ENCODE measurements at regions not wholly inside any gene's neighbourhood (a gene's known extent, or its start where the extent isn't known, plus 50 kb on each side); places are given as distances from the start of the nearest gene placed in this dataset.

DNA sequence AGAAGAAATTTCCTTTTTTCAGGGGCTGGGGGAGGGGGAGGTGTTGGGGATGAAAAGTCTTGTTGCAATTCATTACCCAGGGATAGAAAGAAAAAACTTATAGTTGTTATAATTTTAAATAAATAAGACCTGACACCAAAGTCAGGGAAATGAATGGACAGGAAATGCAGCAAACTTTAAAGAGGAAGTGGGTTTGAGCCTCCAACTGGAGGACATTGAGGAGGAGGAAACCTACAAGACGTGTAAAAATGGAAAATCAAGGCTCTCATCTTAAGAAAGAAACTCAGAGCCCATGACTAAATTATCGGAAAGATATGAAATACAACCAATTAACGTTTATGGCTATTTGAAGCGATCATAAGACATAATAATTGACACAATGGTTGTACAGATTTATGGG, 54.4 kb downstream of the NIBAN1 start:
- DNase-seq: no peak

DNA sequence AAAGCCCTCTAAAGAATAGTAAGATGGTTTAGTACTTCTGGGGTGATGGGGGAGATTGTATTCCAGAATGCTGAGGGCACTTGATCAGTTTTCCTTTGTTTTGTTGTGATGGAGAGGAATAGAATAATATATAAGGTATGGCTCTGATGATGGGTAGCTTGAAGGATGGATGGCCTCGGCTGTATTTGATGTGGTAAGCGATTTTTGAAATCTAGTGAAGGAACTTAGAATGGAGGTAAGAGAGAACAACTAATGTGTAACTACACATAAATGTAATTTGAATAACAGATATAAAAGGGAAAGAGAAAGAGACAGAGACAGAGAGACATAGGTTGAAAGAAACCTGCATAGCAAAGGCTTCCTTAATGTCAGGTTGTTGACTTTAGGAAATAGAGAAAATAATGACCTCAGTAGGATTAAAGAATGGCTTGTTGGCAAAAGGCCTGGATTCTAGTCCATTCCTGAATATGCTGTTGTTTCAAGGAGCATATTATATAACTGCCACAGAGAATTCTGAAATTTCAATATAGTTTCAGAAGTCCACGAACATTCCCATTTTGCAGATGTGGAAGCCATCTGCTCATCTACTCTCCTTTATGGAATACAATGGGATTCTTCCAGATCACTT, 58.7 kb downstream of the NIBAN1 start:
- no peak for DNase-seq

DNA sequence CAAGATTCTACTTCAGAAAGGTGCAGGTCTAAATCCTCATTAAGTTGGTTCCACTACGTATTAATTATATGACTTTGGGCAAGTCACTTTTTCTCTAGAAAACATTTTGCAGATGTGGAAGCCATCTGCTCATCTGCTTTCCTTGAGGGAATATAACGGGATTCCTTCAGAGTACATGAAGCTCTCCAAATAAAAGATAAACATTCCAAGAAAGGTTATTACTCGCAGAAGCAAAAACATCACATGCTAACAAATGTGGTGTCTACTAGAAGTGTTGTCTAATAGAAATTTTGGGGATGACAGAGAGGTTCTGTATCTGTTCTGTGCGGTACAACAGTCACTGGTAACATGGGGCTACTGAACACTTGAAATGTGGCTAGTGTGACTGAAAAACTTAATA, 60.2 kb downstream of the NIBAN1 start:
- DNase-seq: no peak

DNA sequence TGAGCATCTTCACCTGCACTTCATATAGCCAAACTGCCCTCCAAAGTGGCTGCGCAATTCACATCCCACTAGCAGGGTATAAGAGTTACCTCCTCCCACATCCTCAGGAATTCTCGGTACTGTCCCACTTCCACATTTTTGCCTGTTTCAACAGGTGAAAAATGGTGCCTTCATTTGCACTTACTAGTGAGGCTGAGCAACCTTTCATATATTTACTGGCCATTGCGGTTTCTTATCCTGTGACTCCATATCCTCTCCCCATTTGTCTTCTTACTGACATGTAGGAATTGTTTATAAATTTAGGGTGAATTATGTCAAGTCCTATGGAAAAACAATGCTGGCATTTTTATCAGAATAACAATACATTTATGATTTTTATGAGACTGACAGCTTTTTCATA, 61.9 kb downstream of the NIBAN1 start:
- no peak for DNase-seq

DNA sequence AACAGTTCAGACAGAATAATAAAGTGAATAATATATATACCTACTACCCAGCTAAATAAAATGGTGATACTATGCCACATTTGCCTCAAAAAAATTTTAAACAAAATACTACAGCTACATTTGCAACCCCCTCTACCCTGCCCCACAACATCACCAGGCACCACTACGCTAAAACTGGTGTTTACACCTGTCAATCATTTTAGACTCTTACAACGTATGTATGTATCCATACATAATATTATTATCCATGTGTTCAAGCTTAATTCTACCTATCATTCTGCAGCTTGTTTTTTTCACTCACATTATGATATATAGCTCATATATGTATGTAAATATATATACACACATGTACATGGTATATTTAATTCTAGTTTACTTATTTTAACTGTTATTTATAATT, 62.5 kb downstream of the NIBAN1 start:
- no peak for DNase-seq

DNA sequence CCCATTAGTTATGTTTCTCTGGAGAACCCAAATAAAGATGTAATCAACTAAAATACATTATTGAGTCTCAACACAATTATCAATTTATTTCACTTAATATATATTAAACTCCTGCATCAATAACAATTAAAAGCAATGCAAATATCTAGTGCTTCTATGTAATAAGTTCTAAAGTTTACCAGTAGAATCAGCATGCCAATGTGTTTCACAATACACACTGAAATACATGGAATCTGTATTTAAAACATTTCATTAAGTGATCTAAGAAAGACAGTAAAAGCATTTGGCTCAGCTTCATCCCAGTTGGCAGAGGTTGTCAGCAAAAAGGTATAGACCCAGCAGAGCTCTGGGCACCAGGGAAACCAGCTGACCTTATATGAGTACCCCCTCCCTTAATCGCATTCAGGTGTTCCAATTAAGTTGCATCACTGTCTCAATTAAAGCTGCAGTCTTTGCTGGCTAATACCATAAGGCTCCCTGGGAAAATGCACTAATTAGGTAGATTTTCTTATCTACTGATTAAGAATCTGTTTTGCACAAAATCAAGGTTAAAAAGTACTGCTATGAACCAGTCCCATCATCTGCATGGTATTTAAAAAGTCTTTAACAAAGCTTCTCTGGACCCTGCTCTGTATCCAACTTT, 63.1 kb downstream of the NIBAN1 start:
- DNase-seq: no peak

DNA sequence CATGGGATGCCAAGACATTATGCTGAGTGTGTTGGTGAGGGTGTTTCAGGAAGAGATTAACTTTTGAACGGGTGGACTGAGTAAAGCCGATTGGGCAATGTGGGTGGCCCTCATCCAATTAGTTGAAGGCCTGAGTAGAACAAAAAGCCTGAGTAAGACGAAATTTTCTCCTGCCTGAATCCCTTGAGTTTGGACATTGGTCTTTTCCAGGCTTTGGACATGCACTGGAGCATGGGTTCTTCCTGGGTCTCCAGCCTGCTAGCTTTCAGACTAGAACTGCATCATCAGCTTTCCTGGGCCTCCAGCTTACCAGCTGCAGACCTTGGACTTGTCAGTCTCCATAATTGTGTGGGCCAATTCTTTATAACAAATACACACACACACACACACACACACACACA, 63.6 kb downstream of the NIBAN1 start:
- DNase-seq: no peak

DNA sequence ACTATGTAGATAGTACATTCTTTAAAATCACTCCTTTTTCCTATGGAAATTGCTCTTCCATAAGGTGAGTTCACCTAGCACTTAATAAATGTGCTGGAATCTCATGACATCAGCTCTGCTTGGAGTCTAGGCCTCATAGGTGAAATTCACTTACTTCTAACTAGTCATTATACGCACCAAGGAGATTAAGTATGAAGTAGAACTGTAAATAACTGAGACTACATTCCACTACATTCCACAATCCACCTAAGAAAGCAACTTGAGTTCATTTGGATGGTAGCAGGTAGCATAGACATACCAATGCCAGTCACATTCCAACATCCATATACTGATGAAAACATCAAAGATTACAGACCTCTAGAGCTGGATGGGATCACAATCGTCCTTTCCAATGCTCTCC, 64.3 kb downstream of the NIBAN1 start:
- no peak for DNase-seq

DNA sequence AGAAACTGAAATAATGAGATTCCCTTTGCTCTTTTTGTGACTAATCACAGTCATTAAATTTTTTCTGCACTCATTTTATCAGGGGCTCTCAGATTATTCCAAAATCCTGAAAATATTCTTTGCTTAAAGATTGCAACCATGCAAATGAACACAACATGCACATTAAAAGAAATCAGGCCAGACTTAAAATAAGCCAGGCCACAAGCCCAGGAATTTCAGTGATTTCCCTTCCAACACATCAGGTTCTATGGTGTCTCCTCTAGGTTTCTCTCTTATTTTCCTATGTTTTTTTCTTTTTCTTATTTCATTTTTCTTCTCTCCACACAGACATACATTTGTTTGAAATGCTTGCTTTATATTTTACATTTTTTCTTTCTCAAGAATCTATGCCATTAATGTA, 65.3 kb downstream of the NIBAN1 start:
- DNase-seq: no peak

DNA sequence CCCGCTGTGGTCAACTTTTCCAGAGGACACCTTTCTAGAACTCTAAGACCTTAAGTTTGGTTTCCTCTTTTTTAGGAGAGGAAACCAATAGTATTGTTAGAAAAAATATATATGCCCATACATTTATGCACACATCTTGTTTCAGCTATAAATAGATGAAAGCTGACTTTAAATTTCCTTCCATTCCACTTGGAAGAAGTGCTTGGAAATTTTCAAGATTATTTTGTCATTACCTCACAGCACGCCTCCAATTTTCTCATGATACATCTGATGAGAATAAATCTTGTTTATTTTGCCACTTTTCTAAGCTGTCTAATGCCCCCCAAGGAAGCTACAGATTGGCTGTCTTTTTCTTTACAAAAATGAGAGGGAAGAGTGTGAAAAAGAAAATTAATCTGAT, 65.8 kb downstream of the NIBAN1 start:
- DNase-seq: no peak

DNA sequence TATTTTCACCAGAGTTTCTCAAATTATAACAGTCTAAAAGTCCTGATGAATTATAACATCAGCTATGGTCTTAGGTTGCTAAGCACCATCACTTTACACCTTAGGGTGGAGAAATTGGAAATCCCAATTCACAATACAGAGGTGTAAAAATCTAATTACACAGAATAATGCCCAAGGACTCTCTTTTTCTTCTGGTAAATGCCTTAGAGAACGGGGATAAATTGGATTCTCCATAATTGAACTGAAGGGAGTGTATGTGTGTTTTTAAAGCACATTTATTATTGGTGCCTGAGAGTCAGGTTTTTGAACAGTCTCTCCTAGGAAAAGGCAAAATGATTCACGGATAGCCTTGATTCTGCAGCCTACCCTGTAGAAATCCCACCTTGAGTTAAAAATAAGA, 66.8 kb downstream of the NIBAN1 start:
- no peak for DNase-seq

DNA sequence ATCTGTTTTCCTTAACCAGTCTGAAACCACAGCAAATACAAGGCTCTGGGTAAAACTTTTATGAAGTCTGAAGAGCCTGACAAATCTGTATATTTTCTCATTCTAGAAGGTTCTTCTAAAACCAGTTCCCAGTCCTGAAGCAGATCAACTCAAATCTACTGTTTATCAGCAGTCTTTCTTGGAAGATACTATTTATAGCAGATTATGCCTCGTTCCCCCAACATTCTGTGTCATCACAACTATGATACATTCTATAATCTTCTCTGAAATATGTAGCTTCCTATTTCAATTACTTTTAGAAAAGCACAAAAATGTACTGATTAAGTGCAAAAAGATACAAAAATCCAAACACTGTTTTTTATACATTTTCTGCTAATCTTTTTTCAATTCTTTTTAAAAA, 67.5 kb downstream of the NIBAN1 start:
- DNase-seq: no peak

DNA sequence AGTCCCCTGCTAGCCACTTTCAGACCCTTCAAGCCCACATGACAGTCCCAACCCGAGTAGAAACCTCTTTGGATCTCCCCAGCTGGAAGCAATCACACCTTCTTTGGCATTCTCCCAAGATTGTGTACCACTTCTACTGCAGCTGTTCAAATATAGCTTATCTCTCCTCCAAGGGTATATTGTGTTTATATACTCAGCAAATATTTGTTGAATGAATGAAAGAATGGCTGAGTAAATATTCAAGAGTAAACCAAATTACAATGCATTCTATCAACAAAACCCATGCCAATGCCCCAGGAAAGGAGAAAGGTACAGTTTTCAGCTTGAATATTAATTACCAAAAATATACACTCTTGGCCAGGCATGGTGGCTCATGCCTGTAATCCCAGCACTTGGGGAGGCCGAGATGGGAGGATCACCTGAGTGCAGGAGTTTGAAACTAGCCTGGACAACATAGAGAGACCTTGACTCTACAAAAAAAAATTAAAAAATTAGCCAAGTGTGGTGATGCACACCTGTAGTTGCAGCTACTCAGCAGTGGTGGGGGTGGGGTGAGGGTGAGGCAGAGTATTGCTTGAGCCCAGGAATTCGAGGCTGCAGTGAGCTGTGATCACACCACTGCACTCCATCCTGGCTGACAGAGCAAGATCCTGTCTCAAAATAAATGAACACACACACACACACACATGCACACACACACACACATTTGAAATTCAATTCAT, 68.5 kb downstream of the NIBAN1 start:
- no peak for DNase-seq

DNA sequence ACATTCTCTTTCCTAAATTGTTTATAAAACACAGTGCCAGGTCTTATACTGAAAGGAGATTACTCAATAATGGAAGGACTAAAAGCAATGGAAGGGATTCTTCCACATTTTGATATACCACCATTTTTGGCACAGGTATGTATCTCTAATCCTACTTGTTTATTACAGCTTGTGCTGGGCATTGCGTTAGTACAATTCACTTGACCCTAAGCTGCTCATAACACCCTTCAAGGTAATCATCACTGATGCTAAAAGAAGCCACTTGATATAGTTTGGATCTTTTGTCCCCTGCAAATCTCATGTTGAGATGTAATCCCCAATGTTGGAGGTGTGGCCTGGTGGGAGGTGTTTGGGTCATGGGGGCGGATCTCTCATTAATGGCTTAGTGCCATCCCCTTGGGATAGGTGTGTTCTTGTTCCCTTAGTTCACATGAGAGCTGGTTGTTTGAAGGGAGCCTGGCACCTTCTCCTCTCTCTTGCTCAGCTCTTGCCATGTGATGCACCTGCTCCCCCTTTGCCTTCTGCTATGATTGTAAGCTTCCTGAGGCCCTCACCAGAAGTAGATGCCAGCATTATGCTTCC, 71.1 kb downstream of the NIBAN1 start:
- no peak for DNase-seq

DNA sequence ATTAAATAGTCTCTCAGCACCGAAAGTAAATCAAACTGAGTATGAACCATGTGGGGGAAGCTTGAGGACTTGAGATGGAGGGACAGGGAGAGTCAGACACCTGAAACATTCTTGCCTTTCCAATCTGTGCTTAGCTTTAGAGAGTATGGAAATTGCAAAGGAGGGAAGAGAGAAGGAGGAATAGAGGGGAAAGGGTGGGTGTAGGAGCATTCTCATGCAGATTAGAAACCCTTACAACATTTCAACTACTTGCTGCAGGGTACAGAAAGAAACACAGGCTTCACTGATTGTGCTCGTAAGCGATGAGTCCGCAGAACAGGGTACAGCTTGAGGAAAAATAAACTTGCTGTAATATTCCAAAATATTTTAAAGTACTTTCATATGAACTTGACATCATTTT, 73.8 kb downstream of the NIBAN1 start:
- no peak for DNase-seq

DNA sequence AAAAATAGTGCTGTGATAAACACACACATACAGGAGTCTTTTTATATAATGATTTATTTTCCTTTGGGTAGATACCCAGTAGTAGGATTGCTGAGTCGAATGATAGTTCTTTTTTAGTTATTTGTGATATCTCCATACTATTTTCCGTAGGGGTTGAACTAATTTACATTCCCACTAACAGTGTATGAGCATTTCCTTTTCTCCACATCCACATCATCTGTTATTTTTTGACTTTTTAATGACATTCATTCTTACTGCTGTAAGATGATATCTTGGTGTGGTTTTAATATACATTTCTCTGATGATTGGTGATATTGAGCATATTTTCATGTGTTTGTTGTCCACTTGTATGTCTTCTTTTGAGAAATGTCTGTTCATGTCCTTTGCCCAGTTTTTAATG, 78.3 kb downstream of the NIBAN1 start:
- no peak for DNase-seq

DNA sequence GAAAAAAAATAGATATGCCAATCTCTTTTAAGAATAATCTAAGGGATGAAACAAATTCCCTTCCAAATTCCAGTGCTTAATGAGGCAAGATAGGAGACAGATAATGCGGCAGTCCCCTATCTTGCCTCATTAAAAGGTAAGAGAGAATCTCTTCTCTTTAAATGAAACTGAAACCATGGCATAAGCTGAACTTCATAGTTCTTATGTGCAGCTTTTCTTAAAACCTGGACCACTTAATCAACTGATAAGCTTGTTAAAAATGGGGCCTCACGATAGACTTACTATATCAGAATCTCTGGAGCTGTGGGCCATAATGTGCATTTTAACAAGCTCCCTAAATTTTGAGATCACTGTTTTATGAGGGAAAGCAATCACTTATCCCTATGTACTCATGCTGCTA, 79.2 kb downstream of the NIBAN1 start:
- peak; percentile 16 for DNase-seq

DNA sequence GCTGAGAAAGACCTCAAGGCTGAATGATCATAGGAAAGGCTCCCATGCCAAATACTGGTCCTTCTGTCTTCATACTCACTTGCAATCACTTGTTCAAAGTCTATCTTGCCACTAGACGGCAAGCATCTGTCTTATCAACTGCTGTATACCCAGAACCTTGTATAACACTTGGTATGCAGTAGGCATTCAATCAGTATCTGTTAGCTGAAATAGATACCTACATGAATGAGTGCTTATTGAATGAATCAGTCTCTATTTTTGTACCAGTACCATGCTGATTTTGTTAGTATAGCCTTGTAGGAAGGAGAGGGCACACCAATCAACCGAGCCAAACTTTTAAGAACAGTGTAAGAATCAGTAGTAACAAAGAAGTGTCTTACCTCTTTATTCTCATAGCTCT, 80.6 kb downstream of the NIBAN1 start:
- no peak for DNase-seq

DNA sequence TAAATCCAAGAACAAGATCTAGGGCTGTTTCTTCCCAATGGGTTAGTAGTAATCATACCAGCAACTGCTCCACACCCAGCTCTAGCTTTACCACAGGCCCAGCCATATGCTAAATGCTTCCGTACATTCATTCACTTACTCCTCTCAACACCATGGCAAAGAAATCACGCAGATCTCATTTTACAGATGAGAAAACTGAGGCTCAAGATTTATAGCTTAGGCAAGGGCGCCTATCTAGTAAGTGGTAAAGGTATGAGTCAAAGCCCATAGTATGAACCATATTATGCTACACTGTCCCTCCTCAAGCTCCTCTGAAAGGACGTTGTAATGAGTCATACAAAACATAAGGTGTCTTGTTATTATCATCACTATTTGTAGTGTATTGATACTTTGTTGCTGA, 82.2 kb downstream of the NIBAN1 start:
- peak; percentile 56 for DNase-seq

DNA sequence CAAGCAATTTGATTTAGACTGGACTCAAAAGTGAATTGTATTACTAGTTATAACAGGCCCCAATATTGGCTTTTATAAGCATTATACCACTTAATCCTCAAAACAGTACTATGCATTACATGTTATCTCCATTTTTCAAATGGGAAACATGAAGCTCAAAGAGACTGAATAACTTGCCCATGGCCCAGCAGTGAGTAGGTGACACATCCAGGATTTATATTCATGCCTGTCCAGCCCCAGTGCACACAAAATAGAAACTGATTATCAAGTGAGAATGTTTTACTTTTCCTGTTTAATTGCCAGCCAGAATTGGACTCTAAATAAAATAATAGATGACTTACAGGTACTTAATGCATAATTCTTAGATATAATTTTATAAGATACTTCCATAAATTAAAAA, 82.9 kb downstream of the NIBAN1 start:
- peak; percentile 29 for DNase-seq

DNA sequence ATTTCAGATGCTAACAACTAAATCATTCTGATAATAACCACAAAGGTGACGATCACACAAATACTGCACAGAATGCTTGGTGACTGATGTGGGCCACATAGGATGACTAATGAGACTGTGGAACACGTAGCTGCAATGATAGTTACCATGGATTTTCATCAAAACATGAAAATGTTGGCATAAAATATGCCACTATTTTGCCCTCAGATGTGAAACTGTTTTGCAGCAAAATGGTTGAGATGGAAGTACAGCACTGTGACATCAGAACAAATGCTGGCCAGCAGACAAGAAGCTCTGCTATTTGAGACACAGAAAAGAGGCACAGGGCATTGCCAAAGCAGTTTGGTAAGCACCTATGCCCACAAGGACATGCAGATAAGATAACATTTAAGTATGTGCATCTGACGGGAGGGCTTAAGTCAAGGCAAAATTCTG, 83.8 kb downstream of the NIBAN1 start:
- peak; percentile 87 for DNase-seq

DNA sequence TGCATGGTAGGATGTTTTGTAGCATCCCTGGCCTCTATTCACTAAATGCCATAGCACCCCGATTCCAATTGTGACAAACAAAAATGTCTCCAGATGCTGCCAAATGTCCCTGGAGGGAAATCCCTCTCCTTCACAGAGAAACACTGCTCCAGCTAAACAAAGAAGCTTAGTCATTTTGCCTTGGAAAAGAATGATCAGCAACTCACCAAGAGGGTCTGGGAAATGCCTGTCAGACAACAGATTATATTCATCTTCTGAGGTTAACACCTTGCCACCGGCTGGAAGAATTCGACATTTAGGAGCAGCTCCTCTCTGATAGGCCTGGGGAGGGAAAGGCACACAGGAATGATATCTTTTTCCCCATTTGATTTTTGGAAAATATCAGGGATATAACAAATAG, 84.4 kb downstream of the NIBAN1 start:
- no peak for DNase-seq

DNA sequence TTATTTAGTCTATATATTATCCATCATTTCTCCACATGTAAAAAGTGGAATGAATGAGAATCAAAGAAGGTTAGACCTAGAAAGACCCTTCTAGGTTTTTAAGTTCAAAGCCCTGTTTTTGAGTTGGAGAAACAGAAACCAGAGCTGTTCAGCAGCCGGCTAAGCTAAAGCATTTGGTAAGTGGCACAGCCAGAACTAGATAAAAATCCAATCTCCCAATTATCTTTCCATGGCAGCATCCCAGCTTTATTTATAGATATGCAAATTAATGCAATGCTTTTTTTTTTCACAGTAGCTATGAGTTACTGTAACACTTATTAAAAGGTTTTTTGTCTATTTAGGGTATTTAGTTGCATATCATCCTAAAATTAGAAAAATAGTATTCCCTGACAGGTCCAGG, 85.1 kb downstream of the NIBAN1 start:
- DNase-seq: no peak

DNA sequence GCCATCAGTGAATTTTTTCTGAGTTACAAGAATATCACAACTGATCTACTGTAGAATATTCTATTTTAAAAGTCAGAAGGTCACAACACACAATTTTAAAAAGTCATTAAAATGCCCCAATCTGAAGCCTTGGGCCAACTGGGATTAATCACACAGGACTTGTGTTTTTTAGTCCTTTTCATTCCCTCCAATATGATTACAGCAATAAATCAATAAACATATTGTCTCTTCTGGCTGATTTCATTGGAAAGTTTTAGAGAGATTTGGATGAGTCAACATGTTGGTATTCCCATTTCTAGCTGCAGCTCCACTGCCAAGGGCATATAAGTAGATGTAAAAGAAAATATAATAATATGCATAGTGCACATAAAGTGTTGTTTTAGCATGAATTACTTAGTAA, 85.8 kb downstream of the NIBAN1 start:
- DNase-seq: no peak

Measured in CD4-positive, alpha-beta T cell treated with Interleukin-17A for 1 hour (primary cell).